GM21529 (cell line): ENCODE measurements at regions not wholly inside any gene's neighbourhood (a gene's known extent, or its start where the extent isn't known, plus 50 kb on each side); places are given as distances from the start of the nearest gene placed in this dataset.
A peak's percentile ranks its signal among the peaks of the same experiment; 100 is the strongest.

Experiments
- ATAC-seq: cut with Tn5 transposase; IDR thresholded peaks from one replicate; pipeline ENCODE4 v1.9.1; 2021; ENCODE audit not compliant: unreplicated experiment

DNA sequence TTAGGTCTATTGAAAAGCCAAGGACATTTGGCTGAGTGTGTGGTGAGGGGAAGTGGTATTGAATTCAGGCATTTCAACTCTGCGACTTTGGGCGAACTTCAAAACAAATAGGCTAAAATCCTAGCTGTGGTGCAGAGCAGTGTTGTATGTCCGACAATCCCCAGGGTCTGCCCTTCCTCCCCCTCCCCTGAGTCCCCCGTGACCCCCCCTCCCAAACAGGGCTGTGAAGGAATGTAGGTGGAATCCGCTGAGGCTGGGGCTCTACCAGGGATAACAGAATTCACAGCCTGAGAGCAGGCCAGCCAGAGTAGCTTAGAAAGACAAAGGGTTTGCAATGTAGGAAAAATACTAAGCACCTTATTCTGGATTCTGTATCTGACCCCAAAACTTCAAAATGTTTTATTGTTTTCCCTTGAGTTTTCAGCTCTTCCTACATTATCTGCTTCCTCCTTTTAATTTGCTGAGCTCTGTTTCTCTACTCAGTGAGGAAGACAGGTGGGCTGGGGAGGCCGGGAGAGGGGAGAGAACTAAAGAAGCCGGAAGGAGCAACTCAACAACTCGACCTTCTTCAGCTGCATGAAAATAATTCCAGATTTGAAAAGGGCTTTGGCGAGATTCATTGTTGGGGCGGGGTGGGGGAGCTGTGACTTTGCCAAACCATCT, 315.2 kb downstream of the BLID start:
- no peak for ATAC-seq

- ATAC-seq: no peak
Observed at GRCh38 chr11:121800240-121800639, 315.8 kb downstream of the BLID start.

GRCh38 chr11:121797496-121797895, 318.5 kb downstream of the BLID start:
- ATAC-seq: no peak

DNA sequence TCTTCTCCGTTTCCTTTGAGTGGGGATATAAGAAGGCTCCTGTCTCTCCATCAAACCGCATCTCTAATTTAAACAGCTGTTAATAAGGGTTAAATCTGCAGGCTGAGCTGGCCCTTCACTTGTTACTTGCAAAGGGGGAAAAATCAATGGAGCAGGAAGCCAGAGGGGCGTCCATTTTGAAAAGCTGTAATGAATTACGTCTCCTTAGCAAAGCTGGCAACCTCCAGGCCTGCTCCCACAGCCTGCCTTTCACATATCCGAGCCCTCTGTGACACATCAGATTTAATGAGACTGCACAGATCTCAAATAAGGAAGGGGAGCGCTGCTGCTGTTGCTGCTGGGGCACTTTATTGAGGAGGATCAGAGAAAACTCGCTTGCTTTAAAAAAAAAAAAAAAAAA, 320.8 kb downstream of the BLID start:
- ATAC-seq: no peak

GRCh38 chr11:121794671-121795141, 321.3 kb downstream of the BLID start:
- no peak for ATAC-seq

- ATAC-seq: no peak
Observed at GRCh38 chr11:121793916-121794315, 322.1 kb downstream of the BLID start.

DNA sequence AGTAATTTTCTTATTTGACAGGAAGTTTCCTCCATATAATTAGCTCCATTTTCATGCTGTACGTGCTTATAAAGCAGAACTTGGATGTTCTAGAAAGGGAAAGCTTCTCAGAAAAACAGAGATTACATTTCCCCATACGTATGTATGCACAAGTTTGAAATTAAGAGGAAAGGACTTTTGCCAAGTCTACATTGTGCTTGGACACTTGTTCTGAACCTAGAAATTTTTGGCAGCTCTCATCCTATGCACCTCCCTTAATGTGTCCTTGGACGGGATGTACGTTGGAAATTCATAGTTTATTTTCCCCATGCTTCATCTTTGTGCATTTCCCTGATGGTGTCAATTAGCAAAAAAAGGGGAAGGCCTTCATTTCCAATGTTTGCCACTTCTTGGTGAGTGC, 322.7 kb downstream of the BLID start:
- ATAC-seq: no peak

GRCh38 chr11:121792185-121792584, 323.8 kb downstream of the BLID start:
- ATAC-seq: no peak

GRCh38 chr11:121790430-121790829, 325.6 kb downstream of the BLID start:
- no peak for ATAC-seq

DNA sequence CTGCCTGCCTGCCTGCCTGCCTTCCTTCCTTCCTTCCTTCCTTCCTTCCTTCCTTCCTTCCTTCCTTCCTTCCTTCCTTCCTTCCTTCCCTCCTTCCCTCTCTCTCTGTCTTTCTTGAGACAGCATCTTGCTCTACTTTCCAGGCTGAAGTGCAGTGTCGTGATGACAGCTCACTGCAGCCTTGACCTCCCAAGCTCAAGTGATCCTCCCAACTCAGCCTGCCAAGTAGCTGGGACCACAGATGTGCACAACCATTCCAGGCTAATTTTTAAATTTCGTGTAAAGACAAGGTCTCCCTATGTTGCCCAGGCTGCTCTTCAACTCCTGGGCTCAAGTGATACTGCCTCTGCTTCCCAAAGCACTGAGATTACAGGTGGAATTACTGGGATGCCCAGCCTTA, 328.2 kb upstream of the SORL1-AS1 start:
- ATAC-seq: no peak

GRCh38 chr11:121777056-121777455, 324.3 kb upstream of the SORL1-AS1 start:
- no peak for ATAC-seq

DNA sequence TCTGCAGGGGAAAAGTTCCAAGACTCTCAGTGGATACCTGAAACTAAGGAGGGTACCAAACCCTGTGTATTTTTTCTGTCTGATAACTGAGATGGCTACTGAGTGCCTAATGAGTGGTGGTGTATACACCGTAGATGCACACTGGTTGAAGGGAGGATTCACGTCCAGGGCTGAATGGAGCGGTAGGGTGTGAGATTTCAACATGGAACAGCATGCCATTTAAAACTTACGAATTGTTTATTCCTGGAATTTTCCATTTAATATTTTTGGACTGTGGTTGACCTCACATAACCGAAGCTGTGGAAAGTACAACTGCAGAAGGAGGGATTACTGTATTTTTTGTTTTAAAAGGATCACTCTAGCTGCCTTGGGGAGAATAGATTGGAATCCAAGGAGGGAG, 322.5 kb upstream of the SORL1-AS1 start:
- no peak for ATAC-seq

DNA sequence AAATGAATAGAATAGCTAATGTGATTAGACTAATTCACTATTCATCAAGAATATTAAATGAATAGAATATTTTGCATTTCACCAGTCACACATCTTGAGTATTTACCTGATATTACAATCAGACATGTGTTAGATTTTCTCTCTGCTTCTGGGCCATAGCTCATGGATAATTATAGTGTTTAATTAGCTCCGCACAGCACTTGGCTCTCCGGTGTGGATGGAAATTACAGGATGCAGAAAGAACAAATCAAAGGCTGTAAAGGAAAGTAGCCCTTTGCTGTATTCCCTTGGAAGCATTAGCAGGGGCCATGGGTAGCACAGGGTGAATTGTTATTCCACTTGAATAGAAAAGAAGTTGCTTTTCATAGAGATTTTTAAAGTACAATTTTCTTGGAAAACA, 320.3 kb upstream of the SORL1-AS1 start:
- no peak for ATAC-seq

DNA sequence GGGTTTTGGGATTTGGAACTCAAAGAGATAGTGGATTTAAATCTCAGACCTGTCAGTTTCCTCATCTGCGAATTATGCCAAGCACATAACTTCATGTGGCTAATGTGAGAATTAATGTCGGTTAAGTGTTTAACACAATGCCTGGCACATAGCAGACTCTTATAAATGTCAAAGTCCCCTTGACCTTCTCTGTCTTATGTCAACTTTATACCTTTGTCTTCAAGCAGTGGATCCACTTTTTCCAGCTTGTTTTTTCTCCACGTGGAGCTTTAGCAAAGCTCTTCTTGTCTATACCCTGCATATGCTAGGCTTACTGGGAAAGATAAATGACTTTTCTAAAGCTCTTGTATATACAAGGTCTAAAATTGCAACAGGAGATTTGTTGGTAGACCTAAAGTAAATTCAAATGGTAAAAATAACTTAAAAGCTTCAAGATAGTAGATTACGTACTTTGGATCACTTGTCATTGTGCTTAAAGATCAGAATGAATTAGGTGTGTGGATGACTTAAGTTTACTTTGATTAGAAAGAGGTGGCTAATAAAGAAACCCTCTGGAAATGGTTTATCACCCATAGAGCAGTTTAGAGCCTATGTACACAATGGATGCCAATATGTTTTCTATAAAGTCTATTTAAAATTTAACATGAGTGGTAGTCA, 318.3 kb upstream of the SORL1-AS1 start:
- ATAC-seq: no peak

DNA sequence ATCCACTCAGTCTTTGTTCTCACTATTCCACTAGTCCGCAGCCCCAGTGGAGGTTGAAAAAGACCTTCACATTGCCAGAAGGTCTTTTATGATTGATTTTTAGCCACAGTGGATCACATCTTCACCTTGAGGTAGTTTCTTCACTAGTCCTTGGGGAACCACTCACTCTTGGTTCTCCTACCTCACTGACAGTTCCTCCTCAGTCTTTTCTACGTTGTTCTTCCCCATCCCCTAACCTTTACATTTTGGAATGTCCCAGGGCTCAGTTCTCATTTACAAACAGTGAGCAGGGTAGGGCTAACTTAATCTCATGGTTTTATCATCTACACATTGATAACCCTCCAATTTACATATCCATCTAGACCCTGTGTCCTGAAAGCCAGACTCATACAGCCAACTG, 316.4 kb upstream of the SORL1-AS1 start:
- ATAC-seq: no peak

GRCh38 chr11:121767433-121767832, 314.7 kb upstream of the SORL1-AS1 start:
- peak; percentile 83 for ATAC-seq

DNA sequence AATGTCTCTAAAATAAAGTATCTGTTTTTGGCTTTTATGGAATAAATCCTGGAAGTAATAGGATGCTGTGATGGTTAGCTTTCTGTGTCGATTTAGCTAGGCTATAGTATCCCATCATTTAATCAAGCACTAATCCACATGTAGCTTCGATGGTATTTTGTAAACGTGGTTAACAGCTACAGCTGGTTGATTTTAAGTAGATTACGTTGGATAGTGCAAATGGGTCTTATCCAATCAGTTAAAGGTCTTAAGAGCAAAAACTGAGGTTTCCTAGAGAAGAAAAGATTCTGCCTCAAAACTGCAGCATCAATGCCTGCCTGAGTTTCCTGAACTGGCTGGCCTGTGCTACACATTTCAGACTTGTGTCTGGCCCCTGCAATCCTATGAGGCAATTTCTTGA, 314.2 kb upstream of the SORL1-AS1 start:
- ATAC-seq: peak; percentile 13

- ATAC-seq: no peak
Observed at GRCh38 chr11:121766166-121766565, 313.4 kb upstream of the SORL1-AS1 start.

DNA sequence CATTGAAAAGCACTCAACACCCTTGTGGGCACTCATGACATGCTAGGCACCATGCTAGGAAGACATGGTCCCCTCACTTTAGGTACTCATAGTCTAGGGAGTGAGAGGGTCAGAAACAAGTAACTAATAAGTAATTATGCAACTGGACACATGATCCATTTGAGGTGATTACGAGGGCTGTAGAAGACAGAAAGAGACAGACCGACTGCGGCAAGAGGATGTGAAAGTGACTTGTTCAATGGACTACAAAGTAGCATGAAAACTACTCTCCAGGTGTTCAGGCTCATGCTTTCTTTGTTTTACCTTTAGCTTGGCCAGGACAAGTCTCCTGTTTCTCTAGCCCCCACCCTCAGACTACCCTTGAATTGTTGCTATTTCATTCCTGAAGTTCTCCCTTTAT, 310.8 kb upstream of the SORL1-AS1 start:
- peak; percentile 82 for ATAC-seq

GRCh38 chr11:121762820-121763219, 310.1 kb upstream of the SORL1-AS1 start:
- no peak for ATAC-seq

DNA sequence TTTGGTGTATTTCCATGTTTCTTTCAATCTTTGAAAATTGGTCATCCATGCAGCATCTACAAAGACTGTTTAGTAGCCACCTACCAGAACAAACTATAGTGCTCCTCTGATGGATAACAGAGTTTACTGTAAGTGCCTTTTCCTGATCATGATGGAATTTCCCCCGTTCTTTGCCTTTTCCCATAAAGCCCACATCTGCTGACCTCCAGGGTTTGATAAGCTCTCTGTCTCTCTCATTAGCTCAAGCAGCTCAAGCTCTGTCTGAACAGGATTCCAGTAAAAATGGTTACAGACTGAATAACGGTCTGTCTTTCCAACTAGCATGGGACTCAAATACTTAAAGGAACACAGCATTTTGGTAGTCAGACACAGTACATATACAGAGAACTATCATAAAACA, 308.4 kb upstream of the SORL1-AS1 start:
- no peak for ATAC-seq

DNA sequence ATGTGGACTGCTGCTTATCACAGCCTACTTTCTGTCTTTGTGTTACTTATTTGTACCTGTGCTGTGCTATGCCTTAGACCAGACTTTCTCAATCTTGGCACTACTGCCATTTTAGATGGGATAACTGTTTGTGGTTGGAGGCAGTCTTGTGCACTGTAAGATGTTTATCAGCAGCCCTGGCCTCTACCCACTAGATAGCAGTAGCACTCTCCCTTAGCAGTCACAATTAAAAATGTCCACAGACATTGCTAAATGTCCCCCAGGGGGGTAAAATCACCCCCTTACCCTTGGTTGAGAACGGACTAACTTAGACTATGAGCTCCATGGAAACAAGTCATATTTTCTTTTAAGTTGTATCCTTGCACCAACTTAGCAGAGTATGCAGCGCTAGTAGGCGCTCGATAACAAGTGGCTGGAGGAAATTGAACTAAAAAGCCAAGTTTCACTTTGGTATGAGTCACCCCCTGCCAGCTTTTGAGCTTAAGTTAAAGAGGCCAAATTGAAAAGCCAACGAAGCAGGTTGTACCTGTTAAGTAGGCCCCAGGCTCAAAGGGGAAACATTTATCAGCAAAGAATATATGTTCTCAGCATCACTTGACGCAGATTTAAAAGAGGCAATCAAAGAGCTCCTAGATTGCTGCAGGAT, 304.8 kb upstream of the SORL1-AS1 start:
- ATAC-seq: no peak
